IMR-90 (cell line): ENCODE measurements at regions not wholly inside any gene's neighbourhood (a gene's known extent, or its start where the extent isn't known, plus 50 kb on each side); places are given as distances from the start of the nearest gene placed in this dataset.
A peak's percentile ranks its signal among the peaks of the same experiment; 100 is the strongest.

Source experiments
- ATAC-seq: fragments of 200-7000 bp; cut with Tn5 transposase; 2 replicates; pipeline ENCODE4 v1.9.1; 2020; ENCODE audit warnings: low read depth, mild to moderate bottlenecking, moderate library complexity
- BruUV-seq: library from RNA; stranded (reverse); fragments of 400-500 nt; replicated peaks from 2 replicates; lab custom pipeline; 2021; lab: Mats Ljungman, UMichigan
- CTCF ChIA-PET: fragments of 300-600 bp; formaldehyde crosslinking; extraction: SDS; loops from one replicate; lab custom pipeline; 2021; ENCODE audit warnings: antibody characterized with exemption; lab: Yijun Ruan, JAX
- POLR2A ChIA-PET: fragments of 300-600 bp; sonication (Branson Sonifier 250); formaldehyde crosslinking; loops from one replicate; lab custom pipeline; 2022; ENCODE audit warnings: antibody characterized with exemption; ENCODE audit not compliant: unreplicated experiment; lab: Charles Lee
- DNase-seq: peaks from one replicate; pipeline ENCODE4 v3.0.0; 2013
- H2AFZ ChIP-seq: replicated peaks from 2 replicates; pipeline ENCODE3; 2013; ENCODE audit warnings: low read length, mild to moderate bottlenecking; ENCODE audit not compliant: poor library complexity
- H2AK5ac ChIP-seq: 2 replicates; pipeline ENCODE4 v1.6.1; 2013; ENCODE audit warnings: low read depth, low read length, inconsistent platforms
- H2AK9ac ChIP-seq: replicated peaks from 2 replicates; pipeline ENCODE3; 2013; ENCODE audit warnings: mild to moderate bottlenecking, low read depth, low read length, moderate library complexity; ENCODE audit not compliant: poor library complexity
- H2BK120ac ChIP-seq: 2 replicates; pipeline ENCODE4 v1.6.1; 2013; ENCODE audit warnings: low read depth, low read length, inconsistent platforms
- H2BK15ac ChIP-seq: 3 replicates; pipeline ENCODE4 v1.6.1; 2013; ENCODE audit warnings: low read depth, low read length, inconsistent platforms
- H2BK20ac ChIP-seq: 2 replicates; pipeline ENCODE4 v1.6.1; 2013; ENCODE audit warnings: low read depth, mild to moderate bottlenecking, inconsistent platforms, low read length, moderate library complexity
- H2BK5ac ChIP-seq: 2 replicates; pipeline ENCODE4 v1.6.1; 2013; ENCODE audit warnings: mild to moderate bottlenecking, low read depth, low read length, inconsistent platforms; ENCODE audit not compliant: poor library complexity, severe bottlenecking
- H3K14ac ChIP-seq: replicated peaks from 2 replicates; pipeline ENCODE4 v1.6.1; 2013; ENCODE audit warnings: low read depth, low read length, inconsistent platforms
- H3K18ac ChIP-seq: 2 replicates; pipeline ENCODE4 v1.6.1; 2013; ENCODE audit warnings: low read depth, low read length, control low read depth
- H3K23ac ChIP-seq: 2 replicates; pipeline ENCODE4 v1.6.1; 2013; ENCODE audit warnings: low read depth, low read length, inconsistent platforms
- H3K27ac ChIP-seq: 2 replicates; pipeline ENCODE4 v1.5.1; 2013; ENCODE audit warnings: mild to moderate bottlenecking, control low read depth, low read length; ENCODE audit not compliant: insufficient read depth
- H3K27me3 ChIP-seq: 2 replicates; pipeline ENCODE4 v1.6.1; 2013; ENCODE audit warnings: low read length; ENCODE audit not compliant: control insufficient read depth, insufficient read depth
- H3K36me3 ChIP-seq: 2 replicates; pipeline ENCODE4 v1.6.1; 2013; ENCODE audit warnings: low read length, mixed read lengths; ENCODE audit not compliant: control insufficient read depth, insufficient read depth
- H3K4ac ChIP-seq: 2 replicates; pipeline ENCODE4 v1.6.1; 2013; ENCODE audit warnings: low read depth, low read length, inconsistent platforms
- H3K4me1 ChIP-seq: 2 replicates; pipeline ENCODE4 v1.6.1; 2013; ENCODE audit warnings: low read length, mixed read lengths; ENCODE audit not compliant: control insufficient read depth, insufficient read depth
- H3K4me2 ChIP-seq: 2 replicates; pipeline ENCODE4 v1.6.1; 2013; ENCODE audit warnings: low read depth, mild to moderate bottlenecking, control low read depth, low read length, moderate library complexity
- H3K4me3 ChIP-seq: 2 replicates; pipeline ENCODE4 v1.5.1; 2013; ENCODE audit warnings: low read depth, mild to moderate bottlenecking, control low read depth, low read length, moderate library complexity; ENCODE audit not compliant: insufficient read depth
- H3K56ac ChIP-seq: 2 replicates; pipeline ENCODE4 v1.6.1; 2013; ENCODE audit warnings: low read length, inconsistent platforms; ENCODE audit not compliant: insufficient read depth; ENCODE audit errors: extremely low read depth
- H3K79me1 ChIP-seq, 2 experiments: 2 replicates each; pipeline ENCODE4 v1.6.1; 2013; ENCODE audit warnings: low read length in 2 of 2, inconsistent platforms in 1 of 2, low read depth in 1 of 2
- H3K9ac ChIP-seq: 2 replicates; pipeline ENCODE4 v1.6.1; 2013; ENCODE audit warnings: low read depth, low read length, control low read depth
- H3K9me1 ChIP-seq: 2 replicates; pipeline ENCODE4 v1.6.1; 2013; ENCODE audit warnings: low read length, inconsistent platforms; ENCODE audit not compliant: insufficient read depth
- H3K9me3 ChIP-seq: 2 replicates; pipeline ENCODE4 v1.6.1; 2013; ENCODE audit warnings: low read length; ENCODE audit not compliant: control insufficient read depth, insufficient read depth
- H4K20me1 ChIP-seq: 2 replicates; pipeline ENCODE4 v1.6.1; 2013; ENCODE audit warnings: low read length, inconsistent platforms; ENCODE audit not compliant: insufficient read depth
- H4K5ac ChIP-seq: 2 replicates; pipeline ENCODE4 v1.6.1; 2013; ENCODE audit warnings: mild to moderate bottlenecking, low read depth, low read length, control low read depth
- H4K8ac ChIP-seq, 2 experiments: 2 replicates each; pipeline ENCODE4 v1.6.1; 2013; ENCODE audit warnings: low read depth in 2 of 2, low read length in 2 of 2, control low read depth in 1 of 2, inconsistent platforms in 1 of 2
- H4K91ac ChIP-seq: 2 replicates; pipeline ENCODE4 v1.6.1; 2013; ENCODE audit warnings: low read depth, low read length, inconsistent platforms; ENCODE audit not compliant: insufficient read depth
- BHLHE40 ChIP-seq: fragments of 150-350 bp; IDR thresholded peaks from 2 replicates; pipeline ENCODE4 v1.6.1; 2016; ENCODE audit warnings: mild to moderate bottlenecking, low read depth, low read length
- CEBPB ChIP-seq: IDR thresholded peaks from 2 replicates; pipeline ENCODE4 v1.6.1; 2012; ENCODE audit warnings: low read depth, low read length, improper control_type of control experiment
- CHD1 ChIP-seq: IDR thresholded peaks from 2 replicates; pipeline ENCODE4 v1.6.1; 2012; ENCODE audit warnings: low read depth, low read length, improper control_type of control experiment
- FOS ChIP-seq: fragments of 150-350 bp; IDR thresholded peaks from 2 replicates; pipeline ENCODE4 v1.6.1; 2016; ENCODE audit warnings: low read depth, low read length
- MAZ ChIP-seq: IDR thresholded peaks from 2 replicates; pipeline ENCODE4 v1.6.1; 2012; ENCODE audit warnings: low read depth, mild to moderate bottlenecking, low read length, improper control_type of control experiment, moderate library complexity, borderline replicate concordance
- MXI1 ChIP-seq: IDR thresholded peaks from 2 replicates; pipeline ENCODE4 v1.6.1; 2012; ENCODE audit warnings: low read depth, mild to moderate bottlenecking, low read length, moderate library complexity, borderline replicate concordance
- NFE2L2 ChIP-seq: fragments of 150-350 bp; IDR thresholded peaks from 2 replicates; pipeline ENCODE4 v1.6.1; 2016; ENCODE audit warnings: low read depth, mild to moderate bottlenecking, low read length
- POLR2A ChIP-seq: IDR thresholded peaks from 2 replicates; pipeline ENCODE4 v1.6.1; 2012; ENCODE audit warnings: mild to moderate bottlenecking, low read depth, low read length
- RAD21 ChIP-seq: IDR thresholded peaks from 2 replicates; pipeline ENCODE4 v1.6.1; 2012; ENCODE audit warnings: low read length, improper control_type of control experiment
- RCOR1 ChIP-seq: IDR thresholded peaks from 2 replicates; pipeline ENCODE4 v1.6.1; 2012; ENCODE audit warnings: mild to moderate bottlenecking, low read length, improper control_type of control experiment; ENCODE audit not compliant: insufficient replicate concordance
- RFX5 ChIP-seq: IDR thresholded peaks from 2 replicates; pipeline ENCODE4 v1.8.0; 2012; ENCODE audit warnings: low read depth, mild to moderate bottlenecking, low read length, moderate library complexity
- SMC3 ChIP-seq: fragments of 150-350 bp; IDR thresholded peaks from 2 replicates; pipeline ENCODE4 v1.6.1; 2016; ENCODE audit warnings: low read depth, mild to moderate bottlenecking, antibody characterized with exemption, low read length, moderate library complexity
- WGBS, 2 experiments: methylation state at CpG; one replicate each; pipeline versions ENCODE4 v1.1.5 to v1.1.7; 2013; ENCODE audit warnings: missing lambda C conversion rate in 2 of 2; ENCODE audit not compliant: insufficient read length in 1 of 2; ENCODE audit errors: extremely low coverage in 2 of 2; 5-methylcytosine and 5-hydroxymethylcytosine counted together
- dilution Hi-C: fragments of 300-500 bp; cut with HindIII; formaldehyde crosslinking; loops from one replicate; pipeline ENCODE4 v1.14.3; 2018; ENCODE audit warnings: low sequenced_read_pairs; ENCODE audit not compliant: unreplicated experiment
- in situ Hi-C: fragments of 300-500 bp; cut with MboI; formaldehyde crosslinking; loops from 3 replicates; pipeline ENCODE4 v1.14.3; 2019; ENCODE audit warnings: low sequenced_read_pairs, inconsistent platforms, mixed read lengths
- intact Hi-C: fragments of 100-400 bp; cut with micrococcal nuclease; formaldehyde crosslinking; loops from 2 replicates; pipeline ENCODE4 v1.10.0; 2022
- TF ChIP-seq, protein P1 (sequence below): fragments of 150-350 bp; IDR thresholded peaks from 2 replicates; pipeline ENCODE4 v1.6.1; 2016; ENCODE audit warnings: low read depth, mild to moderate bottlenecking, low read length, moderate library complexity, borderline replicate concordance

DNA sequence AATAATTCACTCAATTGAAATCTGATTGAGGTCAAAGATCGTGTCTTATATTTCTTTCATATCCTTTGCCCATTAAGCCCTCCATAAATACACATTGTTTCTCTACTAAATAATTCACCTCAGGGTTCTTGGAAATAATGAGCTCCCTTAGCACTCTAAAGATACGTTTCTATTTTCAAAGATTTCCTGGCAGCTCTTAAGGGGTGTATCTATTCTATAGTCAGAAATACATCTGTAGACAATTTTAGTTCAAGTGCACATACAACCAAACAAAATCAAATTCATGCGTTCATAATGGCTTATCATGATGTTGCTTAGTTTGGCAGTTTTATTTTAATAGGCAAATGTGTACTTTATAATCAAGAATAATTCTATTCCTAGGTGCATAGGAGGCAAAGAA is 361.1 kb upstream of the DDHD1 start:
- H2AFZ ChIP-seq: no peak overlapping the region
- CTCF ChIA-PET: no interaction called here
- dilution Hi-C loops: no loop called here

More for the DNA sequence above, 361.1 kb upstream of the DDHD1 start:
- no peak overlapping the region; the same call in 1 of the 2 replicates for H4K5ac ChIP-seq
- H3K79me1 ChIP-seq: no peaks in the 10 kb centered on the region
- no CpG with 5 or more reads among the region's 3 CpGs for WGBS, 2 experiments
- no TSS peak for BruUV-seq
- no peak overlapping the region for H3K9ac ChIP-seq
- H3K4me3 ChIP-seq: no peak overlapping the region
- in situ Hi-C loops: no loop called here
- peak overlapping the region; percentile 91; the same call in 1 of the 3 replicates for H2BK15ac ChIP-seq
- peaks cover 19% of the 10 kb centered on the region for H3K9me1 ChIP-seq
- POLR2A ChIA-PET: no interaction called here
- H3K27ac ChIP-seq: no peak overlapping the region
- TF ChIP-seq NFE2L2: no peak
- TF ChIP-seq RFX5: no peak
- TF ChIP-seq MXI1: no peak
- TF ChIP-seq CEBPB: no peak
- TF ChIP-seq, protein P1, sequence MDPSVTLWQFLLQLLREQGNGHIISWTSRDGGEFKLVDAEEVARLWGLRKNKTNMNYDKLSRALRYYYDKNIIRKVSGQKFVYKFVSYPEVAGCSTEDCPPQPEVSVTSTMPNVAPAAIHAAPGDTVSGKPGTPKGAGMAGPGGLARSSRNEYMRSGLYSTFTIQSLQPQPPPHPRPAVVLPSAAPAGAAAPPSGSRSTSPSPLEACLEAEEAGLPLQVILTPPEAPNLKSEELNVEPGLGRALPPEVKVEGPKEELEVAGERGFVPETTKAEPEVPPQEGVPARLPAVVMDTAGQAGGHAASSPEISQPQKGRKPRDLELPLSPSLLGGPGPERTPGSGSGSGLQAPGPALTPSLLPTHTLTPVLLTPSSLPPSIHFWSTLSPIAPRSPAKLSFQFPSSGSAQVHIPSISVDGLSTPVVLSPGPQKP: no peak
- no peak for TF ChIP-seq FOS
- TF ChIP-seq POLR2A: no peak
- no peak for TF ChIP-seq SMC3
- no peak for TF ChIP-seq RAD21
- no peak for TF ChIP-seq CHD1
- TF ChIP-seq BHLHE40: no peak
- no peak for TF ChIP-seq RCOR1
- no peak for TF ChIP-seq MAZ
- H3K56ac ChIP-seq: no peak overlapping the region
- H2AK5ac ChIP-seq: no peak overlapping the region
- no peak overlapping the region for H2AK9ac ChIP-seq
- H4K8ac ChIP-seq: no peak overlapping the region; a peak in 1 of 4 replicates
- intact Hi-C loops: no loop called here
- no peak overlapping the region for H3K14ac ChIP-seq
- no peak overlapping the region for H3K23ac ChIP-seq
- peak overlapping the region; percentile 75 for H2BK5ac ChIP-seq
- no peaks in the 10 kb centered on the region for H3K9me3 ChIP-seq
- H3K18ac ChIP-seq: peak overlapping the region; percentile 95; the same call in 1 of the 2 replicates
- peak overlapping the region; percentile 79 for H4K91ac ChIP-seq
- H3K4me1 ChIP-seq: peaks cover 31% of the 10 kb centered on the region
- no peak for DNase-seq
- no peaks in the 10 kb centered on the region for H3K27me3 ChIP-seq
- no peak overlapping the region for H2BK20ac ChIP-seq
- no peak for ATAC-seq
- no peak overlapping the region for H2BK120ac ChIP-seq
- no peaks in the 10 kb centered on the region for H3K36me3 ChIP-seq
- no peaks in the 10 kb centered on the region for H4K20me1 ChIP-seq
- H3K4me2 ChIP-seq: no peak overlapping the region
- peak overlapping the region; percentile 80; the same call in 1 of the 2 replicates for H3K4ac ChIP-seq
